K562 (cell line): ENCODE measurements at regions not wholly inside any gene's neighbourhood (a gene's known extent, or its start where the extent isn't known, plus 50 kb on each side); places are given as distances from the start of the nearest gene placed in this dataset.

Experiments used
- ATAC-seq: fragments of 200-7000 bp; cut with Tn5 transposase; 3 replicates; pipeline ENCODE4 v1.9.1; 2020; ENCODE audit warnings: moderate library complexity
- BruUV-seq: library from RNA; stranded (reverse); fragments of 400-500 nt; replicated peaks from 2 replicates; lab custom pipeline; 2021; lab: Mats Ljungman, UMichigan
- CTCF ChIA-PET: fragments of 300-600 bp; formaldehyde crosslinking; extraction: SDS; loops from one replicate; lab custom pipeline; 2021; ENCODE audit warnings: low intra/inter-chr PET ratio; lab: Yijun Ruan, JAX
- POLR2A ChIA-PET: fragments of 300-600, 350-650 bp; sonication (Branson Sonifier 250); formaldehyde crosslinking; extraction: SDS; loops from one replicate; lab custom pipeline; 2021; ENCODE audit warnings: antibody characterized with exemption, inconsistent platforms; lab: Yijun Ruan, JAX
- DNase-seq, 4 experiments: peaks; one replicate each; pipeline versions ENCODE4 v3.0.0 to v3.0.0-alpha.2; 2011 to 2018; ENCODE audit warnings: low spot score in 3 of 4, mixed read lengths in 3 of 4; ENCODE audit errors: extremely low read depth in 1 of 4
- FAIRE-seq: peaks from 2 replicates; lab custom pipeline; 2011; peaks lifted over from hg19 to GRCh38; lab: Jason Lieb, UNC
- H2AFZ ChIP-seq: 2 replicates; pipeline ENCODE4 v1.6.0; 2011; ENCODE audit warnings: low read depth, low read length, control low read depth, inconsistent platforms
- H3K27ac ChIP-seq: fragments of 200-600 bp; 3 replicates; pipeline ENCODE4 v1.8.0; 2011; ENCODE audit warnings: low read depth, mild to moderate bottlenecking, control low read depth, inconsistent platforms, low read length, moderate library complexity, mixed read lengths; ENCODE audit errors: extremely low read depth
- H3K27me3 ChIP-seq, 2 experiments: fragments of 300-600 bp in 1 of 2; 2 replicates in 1 of 2; 3 replicates in 1 of 2; pipeline versions ENCODE4 v1.6.0 to v1.8.0; 2011; ENCODE audit warnings: inconsistent platforms in 2 of 2, low read length in 2 of 2, mild to moderate bottlenecking in 1 of 2, mixed read lengths in 1 of 2, moderate library complexity in 1 of 2; ENCODE audit not compliant: control insufficient read depth in 2 of 2, insufficient read depth in 2 of 2
- H3K36me3 ChIP-seq: fragments of 300-600 bp; 3 replicates; pipeline ENCODE4 v1.8.0; 2011; ENCODE audit warnings: mild to moderate bottlenecking, low read length, inconsistent platforms; ENCODE audit not compliant: control insufficient read depth, insufficient read depth
- H3K4me1 ChIP-seq, 2 experiments: fragments of 200-600 bp in 1 of 2; replicated peaks in 1 of 2; 2 replicates in 1 of 2; 3 replicates in 1 of 2; pipeline versions ENCODE4 v1.5.1 to v1.8.0; 2011; ENCODE audit warnings: inconsistent platforms in 2 of 2, low read length in 2 of 2, mild to moderate bottlenecking in 1 of 2, mixed read lengths in 1 of 2, moderate library complexity in 1 of 2; ENCODE audit not compliant: control insufficient read depth in 2 of 2, insufficient read depth in 2 of 2
- H3K4me2 ChIP-seq: 2 replicates; pipeline ENCODE4 v1.6.1; 2011; ENCODE audit warnings: low read length, control low read depth, inconsistent platforms, mixed read lengths; ENCODE audit not compliant: insufficient read depth
- H3K4me3 ChIP-seq: fragments of 200-600 bp; sonication (generic), shearing (Covaris generic); 2 replicates; pipeline ENCODE4 v1.5.1; 2016; ENCODE audit warnings: control low read depth, inconsistent platforms
- H3K79me2 ChIP-seq: fragments of 200-600 bp; 3 replicates; pipeline ENCODE4 v1.8.0; 2011; ENCODE audit warnings: low read length, inconsistent platforms; ENCODE audit not compliant: control insufficient read depth, insufficient read depth
- H3K9ac ChIP-seq, 2 experiments: 2 replicates each; pipeline versions ENCODE4 v1.6.0 to v1.6.1; 2011; ENCODE audit warnings: low read depth in 2 of 2, low read length in 2 of 2, control low read depth in 1 of 2, inconsistent platforms in 1 of 2, mild to moderate bottlenecking in 1 of 2, mixed read lengths in 1 of 2; ENCODE audit not compliant: insufficient read depth in 1 of 2
- H3K9me1 ChIP-seq: one replicate; pipeline ENCODE4 v1.6.0; 2011; ENCODE audit warnings: inconsistent platforms, mild to moderate bottlenecking, low read length, moderate library complexity; ENCODE audit not compliant: control insufficient read depth, insufficient read depth
- H3K9me3 ChIP-seq: replicated peaks from 2 replicates; pipeline ENCODE4 v1.5.1; 2011; ENCODE audit warnings: low read depth, low read length, inconsistent platforms; ENCODE audit not compliant: control insufficient read depth, insufficient read depth
- H4K20me1 ChIP-seq: replicated peaks from 2 replicates; pipeline ENCODE4 v1.6.1; 2011; ENCODE audit warnings: low read length, inconsistent platforms, mixed read lengths; ENCODE audit not compliant: control insufficient read depth, insufficient read depth
- ATF7 ChIP-seq: fragments of 450-650 bp; IDR thresholded peaks from 2 replicates; pipeline ENCODE4 v1.7.1; 2014; ENCODE audit warnings: mild to moderate bottlenecking, moderate library complexity
- ZFP1 ChIP-seq: fragments of 450-650 bp; formaldehyde crosslinking; IDR thresholded peaks from 2 replicates; pipeline ENCODE4 v1.4.0; 2020; ENCODE audit warnings: mild to moderate bottlenecking, mixed read lengths
- ZNF589 ChIP-seq: fragments of 200-800 bp; sonication (Bioruptor generic); IDR thresholded peaks from 2 replicates; pipeline ENCODE4 v1.6.1; 2016; ENCODE audit warnings: low read depth, missing genetic modification characterization, missing compliant biosample characterization
- WGBS: fragments of 100-300 bp; shearing (Covaris generic); methylation state at CpG from one replicate; pipeline ENCODE4 v1.1.6; 2016; ENCODE audit warnings: low coverage, mixed read lengths; ENCODE audit not compliant: insufficient coverage; ENCODE audit errors: missing lambda C conversion rate; 5-methylcytosine and 5-hydroxymethylcytosine counted together
- in situ Hi-C: fragments of 300-500 bp; cut with MboI; formaldehyde crosslinking; loops from 4 replicates; pipeline ENCODE4 v1.15.0; 2018; ENCODE audit warnings: inconsistent platforms, mixed read lengths
- intact Hi-C: fragments of 100-400 bp; cut with micrococcal nuclease; formaldehyde crosslinking; loops from 2 replicates; pipeline ENCODE4 v1.14.2; 2022

- H3K9me3 ChIP-seq: no peaks in the 10 kb centered on the region
- no peaks in the 10 kb centered on the region for H3K79me2 ChIP-seq
- ChIA-PET CTCF (no interaction called here), POLR2A (no interaction called here)
- no peak overlapping the region for H2AFZ ChIP-seq
- no peak overlapping the region for H3K4me3 ChIP-seq
- no peak for FAIRE-seq
- TF ChIP-seq ATF7 (no peak), ZNF589 (no peak)
- no peaks in the 10 kb centered on the region for H3K27me3 ChIP-seq
- no peaks in the 10 kb centered on the region for H4K20me1 ChIP-seq
- in situ Hi-C loops: no loop called here
- no peaks in the 10 kb centered on the region for H3K36me3 ChIP-seq
- WGBS: no CpG with 5 or more reads among the region's 1 CpG
- intact Hi-C loops: no loop called here
- H3K4me2 ChIP-seq: no peak overlapping the region
- no TSS peak for BruUV-seq
- no peak for DNase-seq
- no peaks in the 10 kb centered on the region for H3K4me1 ChIP-seq
- no peaks in the 10 kb centered on the region for H3K9me1 ChIP-seq
- no peak overlapping the region for H3K9ac ChIP-seq
- no peak for ATAC-seq
- H3K27ac ChIP-seq: no peak overlapping the region
Measured at GRCh38 chr5:89228355-89228754, 345.4 kb upstream of the MEF2C start.

GRCh38 chr5:89218364-89218763 lies 335.4 kb upstream of the MEF2C start:
- H3K4me2 ChIP-seq: no peak overlapping the region
- no peaks in the 10 kb centered on the region for H3K4me1 ChIP-seq
- FAIRE-seq (no peak), DNase-seq (no peak), ATAC-seq (no peak)
- POLR2A ChIA-PET: no interaction called here
- H3K4me3 ChIP-seq: no peak overlapping the region
- in situ Hi-C loops: no loop called here
- H4K20me1 ChIP-seq: no peaks in the 10 kb centered on the region
- H2AFZ ChIP-seq: no peak overlapping the region
- TF ChIP-seq ZFP1 (CRISPR knock-in tag): no peak
- intact Hi-C loops: no loop called here
- H3K9ac ChIP-seq: no peak overlapping the region
- CTCF ChIA-PET: no interaction called here
- no TSS peak for BruUV-seq
- H3K9me1 ChIP-seq: no peaks in the 10 kb centered on the region
- H3K27ac ChIP-seq: no peak overlapping the region
- no peaks in the 10 kb centered on the region for H3K79me2 ChIP-seq
- no peaks in the 10 kb centered on the region for H3K36me3 ChIP-seq
- WGBS: 27% methylated on average over 3 of the region's 3 CpGs
- no peaks in the 10 kb centered on the region for H3K9me3 ChIP-seq
- H3K27me3 ChIP-seq: no peaks in the 10 kb centered on the region
